ENCODE measurements at regions not wholly inside any gene's neighbourhood (a gene's known extent, or its start where the extent isn't known, plus 50 kb on each side); places are given as distances from the start of the nearest gene placed in this dataset.

GRCh38 chr7:19526639-19527038 is 182.2 kb downstream of the POLR1F start:
- TF ChIP-seq CTCF (IDR thresholded peaks at IDR 0.05; ENCODE audit: borderline replicate concordance, extremely low read depth, low read length, poor library complexity, severe bottlenecking) (no peak), EZH2 (IDR thresholded peaks at IDR 0.05; ENCODE audit: borderline replicate concordance, low read depth, low read length, severe bottlenecking) (no peak)
